Left lung (tissue), 4 donors: ENCODE measurements at regions not wholly inside any gene's neighbourhood (a gene's known extent, or its start where the extent isn't known, plus 50 kb on each side); places are given as distances from the start of the nearest gene placed in this dataset.

Source experiments
- ATAC-seq: fragments of 200-7000 bp; cut with Tn5 transposase; one replicate; pipeline ENCODE4 v1.9.1; 2020; ENCODE audit warnings: moderate library complexity
- DNase-seq, 4 donors: peaks; one replicate each; pipeline ENCODE4 v3.0.0-alpha.2; 2013 to 2020
- H3K27ac ChIP-seq, 2 donors: fragments of 200-600 bp; sonication (generic) in 1 of 2; one replicate each; pipeline versions ENCODE4 v1.5.0 to v1.8.0; 2020 to 2021
- H3K27me3 ChIP-seq, 2 donors: fragments of 200-600 bp; sonication (generic) in 1 of 2; one replicate each; pipeline versions ENCODE4 v1.5.0 to v1.8.0; 2020 to 2021
- H3K36me3 ChIP-seq, 2 donors: fragments of 200-600 bp; sonication (generic) in 1 of 2; one replicate each; pipeline versions ENCODE4 v1.5.0 to v1.8.0; 2020 to 2021
- H3K4me1 ChIP-seq, 2 donors: fragments of 200-600 bp; one replicate each; pipeline ENCODE4 v1.8.0; 2021
- H3K4me3 ChIP-seq, 2 donors: fragments of 200-600 bp; sonication (generic) in 1 of 2; one replicate each; pipeline versions ENCODE4 v1.5.0 to v1.8.0; 2020 to 2021; ENCODE audit warnings: mild to moderate bottlenecking in 1 of 2
- H3K9me3 ChIP-seq, 2 donors: fragments of 200-600 bp; sonication (generic) in 1 of 2; one replicate each; pipeline versions ENCODE4 v1.5.0 to v1.8.0; 2020 to 2021
- intact Hi-C, 2 donors: fragments of 100-400 bp; cut with DNase I; formaldehyde crosslinking; loops; one replicate each; pipeline versions ENCODE4 v1.11.2 to v1.14.2; 2022
- TF ChIP-seq, protein P1 (sequence below), 2 donors: fragments of 200-600 bp; sonication (generic) in 1 of 2; IDR thresholded peaks; one replicate each; pipeline versions ENCODE4 v1.5.0 to v1.8.0; 2021; ENCODE audit warnings: antibody characterized with exemption in 2 of 2
- donor health status: DM: no; HTN: yes; CAD: no.
- donor health status: DM: no; HTN: no; CAD: no.

DNA sequence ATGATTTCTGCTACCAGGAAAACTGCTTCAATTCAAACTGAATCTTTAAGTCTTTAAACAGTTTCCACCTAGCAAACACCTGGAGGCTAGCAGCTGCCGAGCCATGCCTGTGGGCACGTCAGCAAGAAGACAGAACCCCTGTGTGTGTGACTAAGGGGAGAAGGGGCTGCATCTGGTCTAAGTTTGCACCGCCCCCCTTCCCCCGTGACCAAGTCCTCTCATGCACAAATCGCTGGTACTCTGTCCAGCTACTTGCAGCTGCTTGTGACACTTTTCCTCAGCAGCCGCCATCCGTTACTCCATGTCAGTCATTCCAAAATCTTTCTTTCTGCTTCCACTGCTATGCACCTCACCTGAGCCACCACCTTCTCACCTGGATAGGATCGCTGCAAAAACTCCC is 355.0 kb downstream of the SS18 start:
- no peaks in the 10 kb centered on the region for H3K36me3 ChIP-seq
- no peak for DNase-seq
- intact Hi-C loops: no loop called here
- peaks cover 0 to 4% of the 10 kb centered on the region in 2 donors for H3K9me3 ChIP-seq
- no peaks in the 10 kb centered on the region for H3K27me3 ChIP-seq
- no peak overlapping the region for H3K27ac ChIP-seq
- TF ChIP-seq, protein P1, sequence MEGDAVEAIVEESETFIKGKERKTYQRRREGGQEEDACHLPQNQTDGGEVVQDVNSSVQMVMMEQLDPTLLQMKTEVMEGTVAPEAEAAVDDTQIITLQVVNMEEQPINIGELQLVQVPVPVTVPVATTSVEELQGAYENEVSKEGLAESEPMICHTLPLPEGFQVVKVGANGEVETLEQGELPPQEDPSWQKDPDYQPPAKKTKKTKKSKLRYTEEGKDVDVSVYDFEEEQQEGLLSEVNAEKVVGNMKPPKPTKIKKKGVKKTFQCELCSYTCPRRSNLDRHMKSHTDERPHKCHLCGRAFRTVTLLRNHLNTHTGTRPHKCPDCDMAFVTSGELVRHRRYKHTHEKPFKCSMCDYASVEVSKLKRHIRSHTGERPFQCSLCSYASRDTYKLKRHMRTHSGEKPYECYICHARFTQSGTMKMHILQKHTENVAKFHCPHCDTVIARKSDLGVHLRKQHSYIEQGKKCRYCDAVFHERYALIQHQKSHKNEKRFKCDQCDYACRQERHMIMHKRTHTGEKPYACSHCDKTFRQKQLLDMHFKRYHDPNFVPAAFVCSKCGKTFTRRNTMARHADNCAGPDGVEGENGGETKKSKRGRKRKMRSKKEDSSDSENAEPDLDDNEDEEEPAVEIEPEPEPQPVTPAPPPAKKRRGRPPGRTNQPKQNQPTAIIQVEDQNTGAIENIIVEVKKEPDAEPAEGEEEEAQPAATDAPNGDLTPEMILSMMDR (IDR thresholded peaks at IDR 0.05): no peak
- H3K4me1 ChIP-seq: no peaks in the 10 kb centered on the region
- no peak for ATAC-seq
- H3K4me3 ChIP-seq: no peak overlapping the region

DNA sequence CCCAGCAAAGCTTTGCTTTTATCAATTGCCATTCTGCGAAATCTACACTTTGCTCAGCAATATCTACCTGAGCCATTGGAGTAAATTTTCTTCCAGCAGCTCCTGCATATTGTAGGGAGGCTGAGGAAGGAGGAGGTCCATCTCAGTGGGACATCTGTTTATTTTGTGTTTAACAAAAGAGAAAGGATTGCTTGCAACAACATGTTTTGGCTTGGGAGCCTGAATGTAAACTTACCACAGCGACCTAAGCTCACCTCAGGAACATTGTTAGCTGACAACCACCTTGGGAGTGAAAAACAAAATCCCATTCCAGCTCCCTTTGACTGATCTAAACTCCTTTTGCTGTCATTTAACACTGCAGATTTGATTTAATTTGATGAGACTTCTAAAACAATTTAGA is 356.1 kb downstream of the SS18 start:
- Histone ChIP-seq H3K36me3 (no peaks in the 10 kb centered on the region), H3K27ac (no peak overlapping the region), H3K4me1 (no peaks in the 10 kb centered on the region), H3K27me3 (no peaks in the 10 kb centered on the region), H3K9me3 (peaks cover 0 to 4% of the 10 kb centered on the region in 2 donors), H3K4me3 (no peak overlapping the region)
- TF ChIP-seq, protein P1 (IDR thresholded peaks at IDR 0.05): no peak
- intact Hi-C loops: no loop called here
- DNase-seq (no peak), ATAC-seq (no peak)

DNA sequence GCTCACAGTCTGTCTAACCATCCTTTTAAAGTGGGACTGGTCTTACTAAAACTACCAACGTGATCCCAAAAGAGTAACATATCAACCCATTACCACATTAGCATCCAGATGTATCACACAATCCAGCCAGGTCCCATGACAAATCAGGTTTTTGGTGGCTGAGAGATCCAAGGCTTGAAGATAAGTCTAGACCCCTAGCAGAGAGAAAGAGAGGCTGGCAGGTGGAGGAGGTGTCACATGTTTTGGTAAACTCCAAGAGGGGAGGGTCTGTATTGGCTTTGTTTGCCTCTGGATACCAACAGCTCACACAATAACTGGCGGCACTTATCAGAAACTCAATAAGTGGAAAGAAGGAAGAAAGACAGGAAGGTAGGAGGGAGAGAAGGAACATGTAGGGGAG is 357.6 kb downstream of the SS18 start:
- H3K27ac ChIP-seq: no peak overlapping the region
- no peak for DNase-seq
- no peak for ATAC-seq
- H3K4me3 ChIP-seq: no peak overlapping the region
- H3K9me3 ChIP-seq: peaks cover 0 to 4% of the 10 kb centered on the region in 2 donors
- intact Hi-C loops: no loop called here
- H3K36me3 ChIP-seq: no peaks in the 10 kb centered on the region
- H3K4me1 ChIP-seq: no peaks in the 10 kb centered on the region
- TF ChIP-seq, protein P1 (IDR thresholded peaks at IDR 0.05): no peak
- H3K27me3 ChIP-seq: no peaks in the 10 kb centered on the region

DNA sequence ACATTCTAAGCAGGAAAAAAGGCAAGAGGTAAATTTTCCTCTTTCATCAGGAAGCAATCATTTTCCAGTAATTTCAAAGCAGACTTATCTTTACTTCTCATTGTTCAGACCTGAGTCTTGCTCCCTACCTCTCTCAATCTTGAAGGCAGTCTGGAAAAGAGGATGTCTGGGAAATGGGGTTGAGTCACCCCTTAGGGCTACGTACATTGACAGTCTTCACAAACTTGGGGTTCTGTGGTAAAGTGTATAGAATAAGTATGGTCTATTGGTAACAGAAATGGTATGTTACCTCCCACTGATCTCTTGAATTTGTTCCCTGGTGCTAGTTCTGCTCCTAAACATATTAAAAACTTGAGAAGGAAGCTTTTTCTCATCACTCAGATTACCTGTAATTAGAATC is 361.3 kb downstream of the SS18 start:
- intact Hi-C loops: no loop called here
- Histone ChIP-seq H3K36me3 (no peaks in the 10 kb centered on the region), H3K9me3 (peaks cover 0 to 4% of the 10 kb centered on the region in 2 donors), H3K27me3 (peaks cover 0 to 7% of the 10 kb centered on the region in 2 donors), H3K4me3 (no peak overlapping the region), H3K27ac (no peak overlapping the region), H3K4me1 (no peaks in the 10 kb centered on the region)
- no peak for DNase-seq
- no peak for ATAC-seq
- TF ChIP-seq, protein P1 (IDR thresholded peaks at IDR 0.05): no peak

DNA sequence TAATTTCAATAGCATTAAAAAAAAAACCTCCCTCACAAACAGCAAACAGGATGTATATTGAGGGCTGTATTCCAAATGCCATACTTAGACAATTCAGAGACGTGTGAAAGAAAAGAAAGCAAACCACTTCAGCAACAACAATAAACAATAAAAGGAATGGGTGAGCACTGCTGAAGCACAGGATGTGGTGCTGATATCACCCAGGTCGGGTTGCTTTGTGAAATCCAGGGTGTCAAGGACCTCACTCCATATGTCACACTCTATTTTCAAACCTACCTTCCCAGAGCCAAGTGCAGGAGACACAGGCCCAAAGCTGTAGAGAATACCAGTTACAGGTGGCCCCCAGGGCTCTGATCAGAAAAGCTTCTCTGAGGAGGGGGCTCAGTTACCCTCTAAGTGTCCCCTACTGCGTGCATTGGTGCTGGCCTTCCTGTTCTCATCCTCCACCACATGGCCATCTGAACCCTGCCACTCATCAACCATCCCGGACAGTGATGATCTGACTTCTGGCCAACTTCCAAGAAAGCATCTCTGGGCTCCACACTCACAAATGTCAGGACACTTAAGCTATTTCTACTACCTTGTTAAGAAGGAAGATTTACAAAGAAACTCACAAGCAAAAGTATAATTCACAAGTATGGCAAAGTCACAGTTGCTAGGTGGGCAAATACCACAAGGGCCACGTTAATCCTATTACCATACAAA is 363.0 kb downstream of the SS18 start:
- no peak overlapping the region for H3K27ac ChIP-seq
- ATAC-seq (no peak), DNase-seq (no peak)
- H3K4me3 ChIP-seq: no peak overlapping the region
- peaks cover 0 to 6% of the 10 kb centered on the region in 2 donors for H3K9me3 ChIP-seq
- TF ChIP-seq, protein P1 (IDR thresholded peaks at IDR 0.05): no peak
- H3K4me1 ChIP-seq: no peaks in the 10 kb centered on the region
- H3K27me3 ChIP-seq: peaks cover 0 to 7% of the 10 kb centered on the region in 2 donors
- intact Hi-C loops: no loop called here
- no peaks in the 10 kb centered on the region for H3K36me3 ChIP-seq
